Jurkat, Clone E6-1 (cell line): ENCODE measurements at regions not wholly inside any gene's neighbourhood (a gene's known extent, or its start where the extent isn't known, plus 50 kb on each side); places are given as distances from the start of the nearest gene placed in this dataset.

ENCODE experiments used
- DNase-seq: peaks from one replicate; pipeline ENCODE4 v3.0.0-alpha.2; 2011; ENCODE audit warnings: low read depth, low spot score
- H3K4me3 ChIP-seq: 2 replicates; pipeline ENCODE4 v1.5.1; 2011; ENCODE audit warnings: mild to moderate bottlenecking, low read length, control low read depth, moderate library complexity

DNA sequence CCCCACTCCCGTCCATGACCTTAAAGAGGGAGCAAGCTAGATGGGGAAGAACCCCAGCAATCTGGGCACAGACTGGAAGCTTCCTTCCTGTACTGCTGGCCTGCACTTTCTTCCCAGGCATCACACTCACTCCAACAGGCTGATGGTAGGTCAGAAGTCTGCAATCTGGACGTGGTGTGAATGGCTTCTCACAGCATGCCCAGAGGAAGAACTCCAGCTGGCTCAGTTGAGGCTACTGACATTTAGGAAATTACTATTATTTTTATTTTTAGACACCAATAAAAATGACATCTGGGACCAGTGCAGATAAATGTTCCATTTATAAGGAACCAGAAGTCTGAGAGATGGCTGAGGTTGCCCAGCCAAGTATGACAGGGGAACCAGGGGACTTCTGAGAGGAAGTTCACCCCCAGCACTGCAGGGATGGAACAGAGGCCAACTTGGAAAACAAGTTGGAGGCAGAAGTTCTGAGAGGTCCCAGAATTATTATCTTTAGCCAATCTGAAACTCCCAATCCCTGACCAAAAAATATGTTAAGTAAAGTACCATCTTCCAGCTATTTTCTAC, 163.8 kb upstream of the CTNNB1 start:
- H3K4me3 ChIP-seq: no peak overlapping the region
- DNase-seq: no peak

DNA sequence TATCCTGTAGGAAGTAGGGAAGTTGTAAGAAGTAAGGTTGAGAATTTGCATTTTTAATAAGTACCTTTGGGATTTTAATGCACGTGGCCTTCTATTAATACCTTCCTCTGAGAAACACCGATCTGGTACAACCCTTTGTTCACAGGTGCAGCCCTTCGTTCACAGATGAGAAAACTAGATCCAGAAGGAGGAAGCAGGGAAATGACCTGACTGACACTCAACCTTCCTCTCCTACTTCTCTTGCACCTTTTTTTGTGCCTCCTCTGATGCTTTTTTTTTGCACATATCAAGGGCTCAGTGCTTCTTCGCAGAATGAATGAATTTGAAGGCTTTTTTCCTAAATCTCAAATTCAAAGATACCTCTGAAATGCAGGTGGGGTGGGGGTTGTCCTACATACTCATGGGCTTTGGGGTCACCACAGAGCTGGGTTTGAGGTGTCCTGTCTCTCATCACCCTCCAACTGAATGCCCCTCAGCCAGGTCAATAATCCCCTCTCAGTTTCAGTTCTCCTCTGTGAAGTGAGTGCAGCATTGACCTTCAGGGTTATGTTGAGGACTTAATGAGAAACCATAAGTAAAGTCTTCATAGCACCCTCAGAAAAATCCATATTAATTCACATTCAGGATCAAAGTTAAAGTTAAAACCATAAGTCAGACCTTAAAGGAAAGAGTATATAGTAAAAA, 161.5 kb upstream of the CTNNB1 start:
- DNase-seq: no peak
- no peak overlapping the region for H3K4me3 ChIP-seq

- no peak for DNase-seq
- no peak overlapping the region for H3K4me3 ChIP-seq
Measured at GRCh38 chr3:41040256-41040655, 159.0 kb upstream of the CTNNB1 start.

- DNase-seq: no peak
- no peak overlapping the region for H3K4me3 ChIP-seq
Measured at GRCh38 chr3:41041462-41041861, 157.8 kb upstream of the CTNNB1 start.

GRCh38 chr3:41041899-41042298, 157.4 kb upstream of the CTNNB1 start:
- no peak overlapping the region for H3K4me3 ChIP-seq
- no peak for DNase-seq

- H3K4me3 ChIP-seq: no peak overlapping the region
- DNase-seq: no peak
Measured at GRCh38 chr3:41044523-41044922, 154.8 kb upstream of the CTNNB1 start.

GRCh38 chr3:41045491-41045890, 153.8 kb upstream of the CTNNB1 start:
- H3K4me3 ChIP-seq: no peak overlapping the region
- DNase-seq: no peak

- no peak for DNase-seq
- no peak overlapping the region for H3K4me3 ChIP-seq
Measured at GRCh38 chr3:41050144-41050543, 149.2 kb upstream of the CTNNB1 start.

- no peak for DNase-seq
- H3K4me3 ChIP-seq: no peak overlapping the region
Measured at GRCh38 chr3:41053220-41053619, 146.1 kb upstream of the CTNNB1 start.

DNA sequence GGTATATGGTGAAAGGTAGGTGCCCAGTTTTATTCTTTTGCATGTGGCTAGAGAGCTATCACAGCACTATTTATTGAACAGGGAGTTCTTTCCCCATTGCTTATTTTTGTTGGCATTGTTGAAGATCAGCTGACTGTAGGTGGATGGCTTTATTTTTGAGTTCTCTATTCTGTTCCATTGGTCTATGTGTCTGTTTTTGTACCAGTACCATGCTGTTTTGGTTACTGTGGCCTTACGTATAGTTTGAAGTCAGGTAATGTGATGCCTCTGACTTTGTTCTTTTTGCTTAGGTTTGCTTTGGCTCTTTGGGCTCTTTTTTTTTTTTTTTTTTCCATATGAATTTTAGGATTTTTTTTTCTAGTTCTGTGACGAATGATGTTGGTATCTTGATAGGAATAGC, 139.2 kb upstream of the CTNNB1 start:
- H3K4me3 ChIP-seq: no peak overlapping the region
- DNase-seq: no peak

GRCh38 chr3:41064070-41064469, 135.2 kb upstream of the CTNNB1 start:
- DNase-seq: no peak
- no peak overlapping the region for H3K4me3 ChIP-seq

- H3K4me3 ChIP-seq: no peak overlapping the region
- DNase-seq: no peak
Measured at GRCh38 chr3:41064526-41064925, 134.8 kb upstream of the CTNNB1 start.

DNA sequence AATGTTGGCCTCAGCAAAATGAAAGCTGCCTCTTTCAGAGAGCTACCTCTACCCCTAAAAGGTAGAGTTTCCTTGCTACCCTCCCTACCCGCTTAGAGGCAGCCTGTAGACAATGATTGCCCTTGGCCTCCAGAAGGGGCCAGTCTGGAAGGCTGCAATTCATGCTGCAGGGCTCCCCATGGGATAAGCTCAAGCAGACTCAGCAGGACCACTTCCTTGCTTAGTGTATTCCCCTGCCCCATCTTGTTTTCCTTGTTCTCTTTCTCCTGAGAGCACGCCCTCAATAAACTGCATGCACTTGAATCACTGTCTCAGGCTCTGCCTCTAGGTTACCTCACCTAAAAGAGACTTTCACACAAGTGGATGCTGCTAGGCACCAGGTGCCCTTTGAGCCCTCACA, 134.0 kb upstream of the CTNNB1 start:
- no peak overlapping the region for H3K4me3 ChIP-seq
- DNase-seq: no peak

DNA sequence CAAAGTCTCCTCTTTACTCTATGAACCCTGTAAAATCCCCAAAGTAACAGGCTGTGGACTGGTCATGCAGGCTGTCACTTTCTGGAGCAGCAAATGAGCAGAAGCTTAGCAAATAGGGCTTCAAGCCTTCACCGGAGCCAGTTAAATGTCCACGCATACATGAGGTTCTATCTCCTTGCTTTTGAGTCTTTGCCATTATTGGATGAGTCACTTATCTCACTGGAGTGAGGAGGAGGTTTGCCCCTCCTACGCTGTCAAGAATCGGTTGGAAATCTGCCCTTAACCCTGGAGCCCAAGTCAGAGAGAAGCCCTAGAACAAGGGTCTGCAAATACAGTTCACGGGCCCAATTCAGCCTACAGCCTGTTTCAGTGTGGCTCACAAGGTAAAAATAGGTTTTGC, 126.1 kb upstream of the CTNNB1 start:
- no peak overlapping the region for H3K4me3 ChIP-seq
- no peak for DNase-seq

- H3K4me3 ChIP-seq: no peak overlapping the region
- no peak for DNase-seq
Measured at GRCh38 chr3:41075975-41076374, 123.3 kb upstream of the CTNNB1 start.

- no peak for DNase-seq
- H3K4me3 ChIP-seq: no peak overlapping the region
Measured at GRCh38 chr3:41076399-41076798, 122.9 kb upstream of the CTNNB1 start.

GRCh38 chr3:41080141-41080540, 119.2 kb upstream of the CTNNB1 start:
- no peak overlapping the region for H3K4me3 ChIP-seq
- no peak for DNase-seq

DNA sequence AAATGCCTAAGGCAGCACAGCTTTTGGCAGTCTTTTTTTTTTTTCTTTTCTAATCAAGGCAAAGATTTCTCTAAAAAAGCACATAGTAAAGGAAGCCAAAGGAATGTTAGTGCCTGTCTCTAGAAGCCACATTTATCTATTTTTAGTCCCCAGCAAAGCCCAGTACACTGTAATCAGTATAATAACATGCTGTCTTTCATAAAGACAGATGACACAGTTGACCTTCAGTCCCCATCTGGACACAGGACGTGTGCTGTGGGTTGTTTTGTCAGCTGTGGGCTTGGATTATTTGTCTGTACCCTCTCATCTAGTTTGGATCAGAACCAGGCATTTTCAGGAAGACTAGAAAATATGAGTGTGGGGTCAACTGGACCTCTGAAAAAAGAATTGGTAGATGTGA, 110.4 kb upstream of the CTNNB1 start:
- H3K4me3 ChIP-seq: no peak overlapping the region
- no peak for DNase-seq

DNA sequence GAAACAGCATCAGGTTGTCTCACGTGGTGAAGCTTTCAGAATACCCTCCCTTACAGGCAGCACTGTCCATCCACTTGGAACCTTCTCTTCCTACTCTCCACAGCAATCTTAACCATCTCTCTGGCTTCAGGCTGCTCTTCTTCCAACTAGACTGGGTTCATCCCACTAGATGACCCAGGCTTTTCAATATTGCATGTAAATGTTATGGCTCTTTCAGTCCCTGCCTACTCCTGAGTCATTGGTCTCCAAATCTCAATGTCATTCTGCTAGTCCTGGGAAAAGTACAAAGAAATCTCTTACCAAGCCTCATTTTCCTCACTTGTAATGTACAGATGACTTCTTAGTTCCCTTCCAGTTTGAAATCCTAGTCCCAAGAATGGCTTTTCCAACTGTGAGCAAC, 109.7 kb upstream of the CTNNB1 start:
- DNase-seq: no peak
- H3K4me3 ChIP-seq: no peak overlapping the region

DNA sequence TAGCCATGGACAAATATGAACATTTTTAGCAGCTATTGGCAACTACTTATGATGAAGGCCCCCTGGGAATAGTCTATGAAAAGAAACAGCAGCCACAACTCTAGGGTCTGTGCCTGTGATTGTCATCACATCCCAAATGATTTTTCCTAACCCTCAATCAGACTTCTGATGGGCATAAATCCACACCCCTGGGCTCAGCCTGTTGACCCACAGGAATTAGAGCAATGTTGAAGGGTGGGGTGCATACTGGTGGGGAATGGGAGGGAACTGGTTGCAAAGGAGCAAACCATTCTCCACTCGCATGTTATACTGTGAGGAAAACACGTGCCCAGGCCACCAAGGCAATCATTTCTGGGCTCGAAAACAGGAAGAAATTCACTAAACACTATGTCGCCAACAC, 106.5 kb upstream of the CTNNB1 start:
- H3K4me3 ChIP-seq: no peak overlapping the region

DNA sequence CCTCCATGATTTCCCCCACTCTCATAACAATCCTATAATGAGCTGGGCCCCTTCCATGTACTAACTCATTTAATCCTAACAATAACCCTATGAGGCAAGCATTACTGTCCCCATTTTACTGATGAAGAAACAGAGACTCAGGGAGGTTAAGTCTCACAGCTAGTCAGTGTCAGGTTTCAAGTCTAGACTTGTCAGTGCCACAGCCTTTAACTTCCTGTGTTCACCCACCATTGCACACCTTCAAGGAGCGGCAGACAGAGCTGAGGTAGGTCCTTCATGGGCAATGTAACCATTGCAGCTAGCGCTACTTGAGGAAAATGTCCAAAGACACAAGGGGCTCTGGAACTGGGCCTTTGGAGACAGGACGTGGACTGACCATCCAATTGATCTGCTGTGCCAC, 105.8 kb upstream of the CTNNB1 start:
- DNase-seq: no peak
- H3K4me3 ChIP-seq: no peak overlapping the region

More for the DNA sequence above, 106.5 kb upstream of the CTNNB1 start:
- no peak for DNase-seq
